Epithelial cell of proximal tubule (primary cell): ENCODE measurements at regions not wholly inside any gene's neighbourhood (a gene's known extent, or its start where the extent isn't known, plus 50 kb on each side); places are given as distances from the start of the nearest gene placed in this dataset.

Experiments
- DNase-seq: peaks from one replicate; pipeline ENCODE4 v3.0.0-alpha.2; 2011; ENCODE audit warnings: low read depth
- H3K4me3 ChIP-seq: 2 replicates; pipeline ENCODE4 v1.5.1; 2011; ENCODE audit warnings: low read depth, mild to moderate bottlenecking, low read length
- CTCF ChIP-seq: conservative IDR thresholded peaks from 2 replicates; pipeline ENCODE4 v1.5.1; 2012; ENCODE audit warnings: low read depth, mild to moderate bottlenecking, low read length

GRCh38 chr11:130691581-130691980 is 224.7 kb downstream of the SNX19 start:
- H3K4me3 ChIP-seq = no peak overlapping the region
- TF ChIP-seq CTCF = no peak
- no peak for DNase-seq

GRCh38 chr11:130692220-130692619 is 224.1 kb downstream of the SNX19 start:
- no peak for DNase-seq
- TF ChIP-seq CTCF = no peak
- H3K4me3 ChIP-seq = no peak overlapping the region

GRCh38 chr11:130693543-130693942 is 222.7 kb downstream of the SNX19 start:
- DNase-seq = no peak
- TF ChIP-seq CTCF = no peak
- no peak overlapping the region for H3K4me3 ChIP-seq

- TF ChIP-seq CTCF = no peak
- no peak overlapping the region for H3K4me3 ChIP-seq
- no peak for DNase-seq
Observed at GRCh38 chr11:130694488-130695045, 221.7 kb downstream of the SNX19 start.

GRCh38 chr11:130698174-130698573 is 218.1 kb downstream of the SNX19 start:
- TF ChIP-seq CTCF = no peak
- DNase-seq = no peak
- no peak overlapping the region for H3K4me3 ChIP-seq

- H3K4me3 ChIP-seq = no peak overlapping the region
- DNase-seq = no peak
- no peak for TF ChIP-seq CTCF
Observed at GRCh38 chr11:130699561-130699960, 216.7 kb downstream of the SNX19 start.

GRCh38 chr11:130700092-130700491 is 216.2 kb downstream of the SNX19 start:
- no peak for DNase-seq
- H3K4me3 ChIP-seq = no peak overlapping the region
- TF ChIP-seq CTCF = no peak
